NK-92 treated with Interleukin-12 subunit alpha and Interleukin-12 subunit beta, amount 100 ng/mL, for 24 hours (cell line): ENCODE measurements at regions not wholly inside any gene's neighbourhood (a gene's known extent, or its start where the extent isn't known, plus 50 kb on each side); places are given as distances from the start of the nearest gene placed in this dataset.

ENCODE experiments used
- DNase-seq: peaks from one replicate; lab custom pipeline; 2025; lab: John Stamatoyannopoulos, UW

- no peak for DNase-seq
These were observed 374.5 kb upstream of the NBEA start for GRCh38 chr13:34567597-34567996.

- DNase-seq: no peak
These were observed 371.2 kb upstream of the NBEA start for GRCh38 chr13:34570698-34571353.

GRCh38 chr13:34571716-34572115 is 370.4 kb upstream of the NBEA start:
- no peak for DNase-seq

- DNase-seq: no peak
These were observed 365.0 kb upstream of the NBEA start for GRCh38 chr13:34577051-34577450.

- no peak for DNase-seq
These were observed 363.6 kb upstream of the NBEA start for GRCh38 chr13:34578471-34578870.

GRCh38 chr13:34578917-34579316 is 363.2 kb upstream of the NBEA start:
- no peak for DNase-seq

- DNase-seq: no peak
These were observed 358.9 kb upstream of the NBEA start for GRCh38 chr13:34583181-34583580.

GRCh38 chr13:34587576-34587975 is 354.5 kb upstream of the NBEA start:
- no peak for DNase-seq

- DNase-seq: no peak
These were observed 353.7 kb upstream of the NBEA start for GRCh38 chr13:34588362-34588761.

GRCh38 chr13:34589581-34589980 is 352.5 kb upstream of the NBEA start:
- DNase-seq: no peak

GRCh38 chr13:34591129-34591528 is 350.9 kb upstream of the NBEA start:
- no peak for DNase-seq

GRCh38 chr13:34591900-34592529 is 350.1 kb upstream of the NBEA start:
- no peak for DNase-seq

GRCh38 chr13:34593658-34594057 is 348.4 kb upstream of the NBEA start:
- DNase-seq: no peak

GRCh38 chr13:34594507-34594906 is 347.6 kb upstream of the NBEA start:
- DNase-seq: no peak

- DNase-seq: no peak
These were observed 333.7 kb upstream of the NBEA start for GRCh38 chr13:34608331-34608730.

GRCh38 chr13:34611671-34612070 is 330.4 kb upstream of the NBEA start:
- DNase-seq: no peak

- DNase-seq: no peak
These were observed 324.5 kb upstream of the NBEA start for GRCh38 chr13:34617473-34618083.

- DNase-seq: no peak
These were observed 323.4 kb upstream of the NBEA start for GRCh38 chr13:34618654-34619053.

GRCh38 chr13:34619326-34619725 is 322.7 kb upstream of the NBEA start:
- DNase-seq: no peak

GRCh38 chr13:34620074-34620850 is 321.8 kb upstream of the NBEA start:
- no peak for DNase-seq

GRCh38 chr13:34620862-34621261 is 321.2 kb upstream of the NBEA start:
- DNase-seq: no peak

- DNase-seq: no peak
These were observed 318.7 kb upstream of the NBEA start for GRCh38 chr13:34623331-34623730.
